ENCODE measurements at regions not wholly inside any gene's neighbourhood (a gene's known extent, or its start where the extent isn't known, plus 50 kb on each side); places are given as distances from the start of the nearest gene placed in this dataset.

DNA sequence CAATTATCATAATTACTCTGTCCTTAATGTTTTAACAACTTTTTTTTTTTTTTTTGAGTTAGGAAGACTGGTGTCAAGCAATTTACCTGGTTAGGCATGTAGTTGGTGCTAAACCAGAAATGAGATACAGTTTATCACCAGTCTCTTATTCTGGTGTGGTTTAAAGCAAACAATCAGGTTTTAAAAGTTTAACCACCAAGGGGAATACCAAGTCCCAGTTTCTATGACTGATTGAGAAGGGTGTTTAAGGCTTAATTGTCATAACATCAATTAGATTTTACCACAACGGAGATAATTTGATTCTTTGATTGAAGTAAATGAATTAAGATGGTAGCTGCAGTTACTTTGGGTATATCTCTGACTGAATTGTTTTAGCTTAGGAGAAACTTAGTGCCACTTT, 197.8 kb downstream of the TFAP2B start:
- no peak for DNase-seq
- Mint-ChIP-seq H3K36me3 (ENCODE audit: low read depth) (no peaks in the 10 kb centered on the region), H3K4me3 (no peak overlapping the region), H3K27me3 (no peaks in the 10 kb centered on the region), H3K9me3 (no peaks in the 10 kb centered on the region), H3K27ac (no peak overlapping the region), H3K4me1 (no peaks in the 10 kb centered on the region)
- CTCF ChIA-PET, result no interaction called here
- intact Hi-C loops (cut with micrococcal nuclease), result no loop called here
- ATAC-seq (ENCODE audit: low read depth), result no peak
- POLR2A ChIA-PET, result no interaction called here
- TF ChIP-seq, protein P1, sequence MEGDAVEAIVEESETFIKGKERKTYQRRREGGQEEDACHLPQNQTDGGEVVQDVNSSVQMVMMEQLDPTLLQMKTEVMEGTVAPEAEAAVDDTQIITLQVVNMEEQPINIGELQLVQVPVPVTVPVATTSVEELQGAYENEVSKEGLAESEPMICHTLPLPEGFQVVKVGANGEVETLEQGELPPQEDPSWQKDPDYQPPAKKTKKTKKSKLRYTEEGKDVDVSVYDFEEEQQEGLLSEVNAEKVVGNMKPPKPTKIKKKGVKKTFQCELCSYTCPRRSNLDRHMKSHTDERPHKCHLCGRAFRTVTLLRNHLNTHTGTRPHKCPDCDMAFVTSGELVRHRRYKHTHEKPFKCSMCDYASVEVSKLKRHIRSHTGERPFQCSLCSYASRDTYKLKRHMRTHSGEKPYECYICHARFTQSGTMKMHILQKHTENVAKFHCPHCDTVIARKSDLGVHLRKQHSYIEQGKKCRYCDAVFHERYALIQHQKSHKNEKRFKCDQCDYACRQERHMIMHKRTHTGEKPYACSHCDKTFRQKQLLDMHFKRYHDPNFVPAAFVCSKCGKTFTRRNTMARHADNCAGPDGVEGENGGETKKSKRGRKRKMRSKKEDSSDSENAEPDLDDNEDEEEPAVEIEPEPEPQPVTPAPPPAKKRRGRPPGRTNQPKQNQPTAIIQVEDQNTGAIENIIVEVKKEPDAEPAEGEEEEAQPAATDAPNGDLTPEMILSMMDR (IDR thresholded peaks at IDR 0.05), result no peak

DNA sequence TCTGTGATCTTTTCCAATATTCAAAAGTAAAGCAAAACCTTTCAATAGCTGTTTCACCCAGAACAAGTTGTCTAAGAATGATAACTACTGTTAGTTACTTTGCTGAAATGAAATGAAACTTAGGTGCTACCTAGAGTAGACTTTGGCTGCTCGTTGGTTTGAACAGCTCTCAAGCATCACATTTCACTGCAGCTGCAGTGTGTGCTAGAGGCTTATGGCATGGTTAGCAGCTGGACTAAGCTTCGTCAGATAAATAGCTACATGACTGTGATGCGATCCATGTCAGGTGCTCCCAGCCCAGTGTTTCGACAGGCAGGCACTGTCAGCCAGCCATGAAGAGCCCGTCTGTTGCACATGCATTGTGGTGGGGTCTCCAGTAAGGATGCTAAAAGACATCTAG, 201.1 kb downstream of the TFAP2B start:
- no peak overlapping the region for H3K4me3 Mint-ChIP-seq
- POLR2A ChIA-PET, result no interaction called here
- no peaks in the 10 kb centered on the region for H3K36me3 Mint-ChIP-seq (ENCODE audit: low read depth)
- intact Hi-C loops (cut with micrococcal nuclease), result no loop called here
- H3K4me1 Mint-ChIP-seq, result no peaks in the 10 kb centered on the region
- no peak overlapping the region for H3K27ac Mint-ChIP-seq
- TF ChIP-seq, protein P1 (IDR thresholded peaks at IDR 0.05), result no peak
- H3K27me3 Mint-ChIP-seq, result no peaks in the 10 kb centered on the region
- CTCF ChIA-PET, result no interaction called here
- no peak for ATAC-seq (ENCODE audit: low read depth)
- DNase-seq, result no peak
- H3K9me3 Mint-ChIP-seq, result no peaks in the 10 kb centered on the region

DNA sequence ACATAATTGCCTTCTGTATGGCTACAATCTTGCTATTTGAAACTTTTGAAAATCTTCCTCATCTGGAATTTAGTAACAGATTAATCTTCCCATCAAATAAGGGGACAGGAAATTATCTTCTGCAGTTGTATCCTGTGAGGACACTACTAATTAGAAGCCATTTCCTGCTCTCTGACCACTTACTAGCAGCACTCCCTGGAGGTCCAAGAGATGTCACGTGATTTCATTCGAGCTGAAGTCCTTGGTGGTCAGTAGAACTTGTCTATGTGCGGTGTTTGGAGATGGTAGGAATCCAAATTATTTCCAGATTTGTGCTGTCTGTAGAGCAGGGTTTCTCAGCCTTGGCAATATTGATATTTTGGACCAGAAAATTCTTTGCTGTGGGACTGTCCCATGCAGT, 202.5 kb downstream of the TFAP2B start:
- H3K9me3 Mint-ChIP-seq, result no peaks in the 10 kb centered on the region
- no peak for DNase-seq
- ATAC-seq (ENCODE audit: low read depth), result no peak
- no peaks in the 10 kb centered on the region for H3K27me3 Mint-ChIP-seq
- ChIA-PET POLR2A (no interaction called here), CTCF (no interaction called here)
- TF ChIP-seq, protein P1 (IDR thresholded peaks at IDR 0.05), result no peak
- no peak overlapping the region for H3K27ac Mint-ChIP-seq
- intact Hi-C loops (cut with micrococcal nuclease), result no loop called here
- H3K36me3 Mint-ChIP-seq (ENCODE audit: low read depth), result no peaks in the 10 kb centered on the region
- H3K4me1 Mint-ChIP-seq, result no peaks in the 10 kb centered on the region
- H3K4me3 Mint-ChIP-seq, result no peak overlapping the region

DNA sequence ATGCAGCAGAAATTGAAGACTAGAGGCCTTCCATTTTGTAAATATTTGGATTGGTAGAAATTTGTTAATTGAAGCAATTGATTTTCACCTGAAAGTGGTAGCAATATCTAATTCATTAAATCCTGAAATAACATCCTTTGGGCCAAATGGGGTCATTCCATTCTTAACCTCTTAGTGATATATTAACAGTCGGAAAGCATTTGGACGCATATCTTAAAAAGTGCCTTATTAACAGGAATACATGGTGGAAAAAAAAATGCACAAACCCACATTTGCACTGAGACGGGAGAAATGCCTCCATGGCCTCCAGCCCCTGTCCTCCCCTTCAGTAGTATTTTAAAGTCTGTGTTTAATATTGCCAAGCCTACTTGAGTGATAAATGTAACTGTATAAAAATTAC, 205.5 kb downstream of the TFAP2B start:
- H3K9me3 Mint-ChIP-seq, result no peaks in the 10 kb centered on the region
- H3K27ac Mint-ChIP-seq, result no peak overlapping the region
- H3K4me1 Mint-ChIP-seq, result no peaks in the 10 kb centered on the region
- H3K36me3 Mint-ChIP-seq (ENCODE audit: low read depth), result no peaks in the 10 kb centered on the region
- ATAC-seq (ENCODE audit: low read depth) (no peak), DNase-seq (no peak)
- TF ChIP-seq, protein P1 (IDR thresholded peaks at IDR 0.05), result no peak
- H3K4me3 Mint-ChIP-seq, result no peak overlapping the region
- POLR2A ChIA-PET, result no interaction called here
- no peaks in the 10 kb centered on the region for H3K27me3 Mint-ChIP-seq
- CTCF ChIA-PET, result no interaction called here
- intact Hi-C loops (cut with micrococcal nuclease), result no loop called here

DNA sequence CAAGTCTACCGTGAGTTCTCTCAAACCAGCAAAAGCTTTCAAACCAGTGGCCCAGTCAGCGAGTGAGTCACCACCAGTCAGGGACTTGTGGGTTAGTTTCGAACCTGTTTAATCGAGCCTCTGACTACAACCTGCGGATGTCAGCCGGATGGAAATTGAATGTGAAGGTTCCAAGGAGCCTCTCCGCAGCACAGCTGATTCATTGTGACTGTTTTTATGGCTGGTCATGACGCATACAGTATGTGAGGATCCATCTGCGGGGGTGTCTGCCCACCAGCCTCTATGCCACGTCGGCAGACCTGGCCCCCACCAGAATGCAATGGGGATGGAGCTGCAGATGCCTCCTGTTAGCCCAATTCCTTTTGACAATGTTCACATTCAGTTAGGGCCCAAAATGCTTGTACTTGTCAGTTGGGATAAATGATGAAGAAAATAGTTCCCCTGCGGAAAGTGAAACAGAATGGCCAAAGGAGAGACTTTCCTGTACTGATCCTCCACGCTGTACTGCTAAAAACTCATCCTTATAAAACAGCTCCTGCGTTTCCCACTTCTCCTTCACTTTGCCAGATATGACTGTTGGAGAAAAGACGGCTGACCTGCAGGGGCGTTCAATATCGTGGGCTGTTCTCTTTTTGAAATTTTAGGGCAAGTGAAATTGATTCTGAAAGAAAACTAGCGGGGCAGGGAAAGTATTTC, 206.6 kb downstream of the TFAP2B start:
- intact Hi-C loops (cut with micrococcal nuclease), result no loop called here
- Mint-ChIP-seq H3K9me3 (no peaks in the 10 kb centered on the region), H3K36me3 (ENCODE audit: low read depth) (no peaks in the 10 kb centered on the region), H3K4me3 (no peak overlapping the region), H3K27me3 (no peaks in the 10 kb centered on the region), H3K4me1 (no peaks in the 10 kb centered on the region), H3K27ac (no peak overlapping the region)
- ChIA-PET POLR2A (no interaction called here), CTCF (no interaction called here)
- DNase-seq (no peak), ATAC-seq (ENCODE audit: low read depth) (no peak)
- TF ChIP-seq, protein P1 (IDR thresholded peaks at IDR 0.05), result no peak
